GM23248 (cell line): ENCODE measurements at regions not wholly inside any gene's neighbourhood (a gene's known extent, or its start where the extent isn't known, plus 50 kb on each side); places are given as distances from the start of the nearest gene placed in this dataset.

ENCODE experiments used
- DNase-seq: peaks from one replicate; pipeline ENCODE4 v3.0.0-alpha.2; 2015
- H2AFZ ChIP-seq: fragments of 200-600 bp; sonication (generic); 2 replicates; pipeline ENCODE4 v1.6.1; 2016; ENCODE audit warnings: antibody characterized with exemption
- H3F3A ChIP-seq: fragments of 200-600 bp; sonication (generic); 2 replicates; pipeline ENCODE4 v1.6.1; 2016; ENCODE audit warnings: mild to moderate bottlenecking, antibody characterized with exemption, mixed run types; ENCODE audit not compliant: insufficient read depth
- H3K27ac ChIP-seq: fragments of 200-600 bp; sonication (generic); 2 replicates; pipeline ENCODE4 v1.5.1; 2016; ENCODE audit warnings: mild to moderate bottlenecking
- H3K27me3 ChIP-seq: fragments of 200-600 bp; sonication (generic); replicated peaks from 2 replicates; pipeline ENCODE4 v1.6.1; 2016; ENCODE audit warnings: mild to moderate bottlenecking; ENCODE audit not compliant: insufficient read depth
- H3K36me3 ChIP-seq: fragments of 200-600 bp; sonication (generic); 2 replicates; pipeline ENCODE4 v1.6.1; 2016; ENCODE audit warnings: low read depth, mild to moderate bottlenecking
- H3K4me1 ChIP-seq: fragments of 200-600 bp; sonication (generic); 2 replicates; pipeline ENCODE4 v1.6.1; 2016; ENCODE audit warnings: mild to moderate bottlenecking; ENCODE audit not compliant: insufficient read depth
- H3K4me2 ChIP-seq: fragments of 200-600 bp; sonication (generic); one replicate; pipeline ENCODE4 v1.6.1; 2016; ENCODE audit warnings: mild to moderate bottlenecking; ENCODE audit not compliant: unreplicated experiment
- H3K4me3 ChIP-seq: fragments of 200-600 bp; sonication (generic); 2 replicates; pipeline ENCODE4 v1.5.1; 2016; ENCODE audit warnings: mild to moderate bottlenecking
- H3K79me2 ChIP-seq: fragments of 200-600 bp; sonication (generic); 2 replicates; pipeline ENCODE4 v1.6.1; 2016; ENCODE audit warnings: mild to moderate bottlenecking; ENCODE audit not compliant: insufficient read depth
- H3K9ac ChIP-seq: fragments of 200-600 bp; sonication (generic); 2 replicates; pipeline ENCODE4 v1.6.1; 2016; ENCODE audit warnings: mild to moderate bottlenecking
- H3K9me2 ChIP-seq: fragments of 200-600 bp; sonication (generic); 2 replicates; pipeline ENCODE4 v1.6.1; 2016; ENCODE audit warnings: mixed run types, mild to moderate bottlenecking, moderate library complexity; ENCODE audit not compliant: insufficient read depth
- H3K9me3 ChIP-seq: fragments of 200-600 bp; sonication (generic); one replicate; pipeline ENCODE4 v1.6.1; 2017; ENCODE audit warnings: low read depth
- H4K20me1 ChIP-seq: fragments of 200-600 bp; sonication (generic); 2 replicates; pipeline ENCODE4 v1.6.0; 2016; ENCODE audit not compliant: insufficient read depth
- EZH2 ChIP-seq: fragments of 200-600 bp; sonication (generic); IDR thresholded peaks from 2 replicates; pipeline ENCODE4 v1.6.1; 2018; ENCODE audit warnings: antibody characterized with exemption, mild to moderate bottlenecking; ENCODE audit not compliant: insufficient read depth, poor library complexity, severe bottlenecking
- EZH2phosphoT487 ChIP-seq: fragments of 200-600 bp; sonication (generic); IDR thresholded peaks from 2 replicates; pipeline ENCODE4 v1.6.1; 2018; ENCODE audit warnings: antibody characterized with exemption, moderate library complexity, mild to moderate bottlenecking, low read depth; ENCODE audit not compliant: insufficient read depth
- WGBS, 2 experiments: methylation state at CpG; one replicate each; pipeline ENCODE4 v1.1.6; 2015 to 2017; ENCODE audit warnings: low lambda C conversion rate in 2 of 2, low coverage in 1 of 2; ENCODE audit errors: missing lambda C conversion rate in 2 of 2; 5-methylcytosine and 5-hydroxymethylcytosine counted together
- in situ Hi-C: fragments of 300-500 bp; cut with MboI; formaldehyde crosslinking; loops from 2 replicates; pipeline ENCODE4 v1.15.0; 2020

DNA sequence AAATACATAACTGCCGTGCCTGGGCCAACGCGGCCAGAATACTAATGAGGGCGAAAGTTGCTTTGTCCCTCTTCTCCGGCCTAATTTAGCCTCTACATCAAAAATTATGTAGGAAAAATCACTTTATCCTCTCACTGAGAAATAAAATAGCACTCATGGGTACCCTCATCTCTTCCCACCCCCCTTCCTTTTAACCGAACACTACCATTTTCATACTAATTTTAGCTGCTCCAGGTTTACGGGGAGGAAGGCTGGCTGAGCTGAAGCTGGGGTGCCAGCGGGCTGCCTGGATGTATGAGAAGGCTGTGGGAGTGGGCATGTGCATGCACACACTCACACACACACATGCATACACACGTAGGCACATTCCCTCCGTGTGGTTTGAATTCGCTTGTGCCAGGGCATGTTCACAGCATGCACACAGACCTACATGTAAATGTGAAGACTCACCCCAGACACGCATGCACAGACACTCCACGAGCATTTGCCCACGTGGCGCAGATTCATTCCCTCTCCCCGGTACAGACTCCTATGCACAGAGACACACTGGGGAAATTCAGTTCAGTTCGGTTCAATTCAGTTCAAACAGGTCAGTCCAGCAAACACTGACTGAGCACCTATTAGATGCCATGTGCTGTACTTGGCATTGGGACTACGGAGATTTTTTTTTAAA is 145.1 kb downstream of the MRM1 start:
- no peak for TF ChIP-seq EZH2
- no peak for TF ChIP-seq EZH2phosphoT487
- Histone ChIP-seq H3K4me3 (no peak overlapping the region), H3K27ac (no peak overlapping the region), H3K4me1 (no peaks in the 10 kb centered on the region), H3K9me3 (no peaks in the 10 kb centered on the region), H3K9ac (no peak overlapping the region), H3K4me2 (no peak overlapping the region), H4K20me1 (no peaks in the 10 kb centered on the region), H3K27me3 (no peaks in the 10 kb centered on the region; the same call in 1 of the 2 replicates), H2AFZ (no peak overlapping the region), H3F3A (no peaks in the 10 kb centered on the region), H3K36me3 (no peaks in the 10 kb centered on the region), H3K79me2 (no peaks in the 10 kb centered on the region), H3K9me2 (no peaks in the 10 kb centered on the region)
- DNase-seq = no peak
- in situ Hi-C loops = no loop called here
- 71 to 72% methylated on average over 17 to 18 of the region's 18 CpGs for WGBS, 2 experiments

DNA sequence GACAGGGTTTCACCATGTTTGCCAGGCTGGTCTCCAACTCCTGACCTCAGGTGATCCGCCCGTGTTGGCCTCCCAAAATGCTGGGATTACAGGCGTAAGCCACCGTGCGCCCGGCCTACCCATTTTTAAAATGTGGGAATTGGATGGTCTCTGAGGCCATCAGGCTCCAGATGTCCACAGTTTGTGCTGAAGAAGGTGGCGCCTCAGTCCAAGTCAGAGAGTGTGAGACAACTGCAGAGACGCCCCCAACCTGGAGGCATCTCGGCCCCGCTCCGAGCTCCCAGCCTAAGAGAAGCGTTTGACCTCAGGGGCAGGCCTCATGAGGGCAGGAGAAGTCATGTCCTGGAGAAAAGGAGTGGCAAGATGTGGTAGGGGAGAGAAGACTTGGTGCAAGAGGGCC is 146.5 kb downstream of the MRM1 start:
- TF ChIP-seq EZH2phosphoT487 (no peak), EZH2 (no peak)
- in situ Hi-C loops = no loop called here
- 65 to 71% methylated on average over 12 of the region's 12 CpGs for WGBS, 2 experiments

GRCh38 chr17:36748272-36748671 is 146.9 kb downstream of the MRM1 start:
- Histone ChIP-seq H3K27me3 (no peaks in the 10 kb centered on the region; the same call in 1 of the 2 replicates), H4K20me1 (no peaks in the 10 kb centered on the region), H3K27ac (no peak overlapping the region), H3K36me3 (no peaks in the 10 kb centered on the region), H3K4me1 (no peaks in the 10 kb centered on the region), H3K4me2 (no peak overlapping the region), H3K9me2 (no peaks in the 10 kb centered on the region), H3K79me2 (no peaks in the 10 kb centered on the region), H3K9ac (no peak overlapping the region), H3F3A (no peaks in the 10 kb centered on the region), H3K9me3 (no peaks in the 10 kb centered on the region), H3K4me3 (no peak overlapping the region), H2AFZ (no peak overlapping the region)
- in situ Hi-C loops = no loop called here
- DNase-seq = no peak
- 47 to 52% methylated on average over 10 of the region's 10 CpGs for WGBS, 2 experiments
- no peak for TF ChIP-seq EZH2
- TF ChIP-seq EZH2phosphoT487 = no peak

More for the DNA sequence above, 146.5 kb downstream of the MRM1 start:
- Histone ChIP-seq H4K20me1 (no peaks in the 10 kb centered on the region), H3K9me3 (no peaks in the 10 kb centered on the region), H3K79me2 (no peaks in the 10 kb centered on the region), H3K4me3 (no peak overlapping the region), H3K9ac (no peak overlapping the region), H2AFZ (no peak overlapping the region), H3K27me3 (no peaks in the 10 kb centered on the region; the same call in 1 of the 2 replicates), H3K9me2 (no peaks in the 10 kb centered on the region), H3F3A (no peaks in the 10 kb centered on the region), H3K27ac (no peak overlapping the region), H3K4me2 (no peak overlapping the region), H3K36me3 (no peaks in the 10 kb centered on the region), H3K4me1 (no peaks in the 10 kb centered on the region)
- DNase-seq = no peak

DNA sequence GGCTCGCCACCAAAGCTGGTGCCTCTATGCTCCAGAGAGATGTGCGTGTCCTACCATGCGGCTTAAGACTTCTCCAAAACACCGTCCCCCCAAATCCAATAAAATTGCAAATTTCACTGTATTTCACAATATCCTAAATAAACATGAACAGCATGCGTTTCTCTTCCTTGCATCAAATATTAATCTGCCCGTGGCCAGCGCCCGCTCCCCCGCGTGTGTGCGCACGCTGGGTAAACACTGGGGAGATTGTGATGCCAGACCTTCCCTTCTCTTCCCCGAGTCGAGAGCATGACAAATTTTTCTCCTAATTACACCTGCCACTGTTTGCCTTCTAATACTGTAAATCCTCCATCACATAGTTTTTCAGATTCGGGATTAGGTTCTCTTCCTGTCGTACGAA is 148.1 kb downstream of the MRM1 start:
- H3K4me2 ChIP-seq = no peak overlapping the region
- H3K9me2 ChIP-seq = no peaks in the 10 kb centered on the region
- H3K4me3 ChIP-seq = no peak overlapping the region
- no peaks in the 10 kb centered on the region for H4K20me1 ChIP-seq
- H3K27me3 ChIP-seq = no peaks in the 10 kb centered on the region; the same call in 1 of the 2 replicates
- H2AFZ ChIP-seq = no peak overlapping the region
- H3F3A ChIP-seq = no peaks in the 10 kb centered on the region
- no peak overlapping the region for H3K27ac ChIP-seq
- no peaks in the 10 kb centered on the region for H3K79me2 ChIP-seq
- H3K36me3 ChIP-seq = no peaks in the 10 kb centered on the region
- no peaks in the 10 kb centered on the region for H3K4me1 ChIP-seq
- no peaks in the 10 kb centered on the region for H3K9me3 ChIP-seq
- in situ Hi-C loops = no loop called here
- WGBS, 2 experiments = 56 to 60% methylated on average over 17 of the region's 17 CpGs
- TF ChIP-seq EZH2 (no peak), EZH2phosphoT487 (no peak)
- no peak for DNase-seq
- H3K9ac ChIP-seq = no peak overlapping the region
